GM18870 (cell line): ENCODE measurements at regions not wholly inside any gene's neighbourhood (a gene's known extent, or its start where the extent isn't known, plus 50 kb on each side); places are given as distances from the start of the nearest gene placed in this dataset.
"Not testable (repeated sequence)": the region's sequence is repeated elsewhere in the genome, so short reads cannot be mapped to it uniquely, and the experiment has no call there.

Experiments used
- ATAC-seq: cut with Tn5 transposase; IDR thresholded peaks from one replicate; pipeline ENCODE4 v1.9.1; 2021; ENCODE audit warnings: moderate library complexity; ENCODE audit not compliant: unreplicated experiment

DNA sequence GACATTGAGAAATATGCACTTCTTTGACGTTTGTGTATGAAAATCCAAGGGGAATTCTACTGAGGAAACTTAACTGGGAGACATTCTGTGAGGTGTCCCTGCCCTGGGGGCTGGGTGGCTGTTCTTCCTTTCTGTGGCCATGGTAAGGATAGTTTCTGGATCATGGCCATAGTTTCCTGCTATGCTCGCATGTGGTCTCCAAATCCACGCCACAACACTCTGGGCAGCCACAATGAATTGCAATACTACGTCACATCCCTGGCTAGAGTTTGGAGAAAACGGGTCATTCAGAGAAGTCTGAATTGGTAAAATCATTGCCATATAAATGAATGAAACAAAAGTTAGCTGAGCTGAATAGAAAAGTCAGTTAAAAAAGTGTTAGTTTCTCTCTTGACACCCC, 230.6 kb downstream of the UTRN start:
- no peak for ATAC-seq

DNA sequence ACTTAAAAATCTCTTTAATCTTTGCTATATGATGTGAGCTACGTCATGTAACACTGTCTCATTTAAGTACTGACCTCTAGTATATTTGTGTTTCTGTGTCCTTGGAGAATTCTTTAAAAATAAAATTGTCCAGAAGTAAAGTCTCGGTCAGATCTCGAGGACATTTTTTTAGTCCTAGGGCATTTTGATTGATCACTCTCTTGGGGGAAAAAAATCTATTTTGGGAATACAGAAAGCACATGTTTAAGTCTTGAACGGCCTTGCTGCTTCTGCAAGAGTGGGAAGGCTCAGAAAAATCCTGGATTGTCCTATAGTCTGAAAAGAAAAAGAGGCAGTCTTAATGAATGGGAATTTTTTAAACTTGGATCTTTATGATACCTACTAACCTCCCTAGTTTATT, 234.3 kb downstream of the UTRN start:
- no peak for ATAC-seq

DNA sequence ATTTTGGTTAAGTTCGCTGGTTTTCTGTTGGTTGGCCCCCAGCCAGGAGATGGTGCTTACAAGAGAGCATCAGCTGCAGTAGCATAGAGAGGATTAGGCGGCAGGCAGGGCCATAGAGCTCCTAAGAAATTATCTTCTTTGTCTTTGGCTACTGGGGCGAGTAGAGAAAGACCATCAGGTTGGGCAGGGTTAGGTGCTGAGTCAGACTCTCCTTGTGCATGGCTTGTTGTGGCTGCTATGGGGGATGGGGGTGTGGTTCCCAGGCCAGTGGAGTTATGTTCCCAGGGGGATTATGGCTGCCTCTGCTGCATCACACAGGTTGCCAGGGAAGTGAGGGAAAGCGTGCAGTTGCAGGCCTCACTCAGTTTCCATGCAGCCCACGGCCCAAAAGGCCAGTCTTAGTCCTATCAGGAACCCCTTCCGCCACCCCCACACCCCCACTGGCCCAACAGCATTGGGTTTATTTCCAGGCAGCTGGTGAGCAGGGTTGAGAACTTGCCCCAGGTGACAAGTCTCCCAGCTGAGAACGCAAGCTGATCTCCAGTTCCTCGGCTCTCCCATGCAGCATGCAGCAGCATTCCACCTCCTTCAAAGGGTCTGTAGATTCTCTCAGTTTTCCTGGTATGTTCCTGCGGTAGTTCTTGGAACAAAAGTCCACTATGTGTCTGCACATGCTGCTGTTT, 243.7 kb downstream of the UTRN start:
- ATAC-seq, result no peak

DNA sequence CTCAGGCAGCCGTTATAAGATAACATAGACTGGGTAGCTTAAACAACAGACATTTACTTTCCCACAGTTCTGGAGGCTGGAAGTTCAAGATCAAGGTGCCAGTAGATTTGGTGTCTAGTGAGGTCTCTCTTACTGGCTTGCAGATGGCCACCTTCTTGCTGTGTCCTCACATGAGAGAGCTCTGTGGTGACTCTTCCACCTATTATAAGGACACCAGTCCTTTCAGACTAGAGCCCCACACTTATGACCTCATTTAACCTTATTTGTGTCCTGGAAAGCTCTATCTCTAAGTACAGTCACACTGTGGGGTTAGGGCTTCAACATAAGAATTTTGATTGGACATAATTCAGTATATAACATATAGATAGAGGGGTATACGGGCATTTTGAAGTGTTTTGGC, 245.0 kb downstream of the UTRN start:
- no peak for ATAC-seq

DNA sequence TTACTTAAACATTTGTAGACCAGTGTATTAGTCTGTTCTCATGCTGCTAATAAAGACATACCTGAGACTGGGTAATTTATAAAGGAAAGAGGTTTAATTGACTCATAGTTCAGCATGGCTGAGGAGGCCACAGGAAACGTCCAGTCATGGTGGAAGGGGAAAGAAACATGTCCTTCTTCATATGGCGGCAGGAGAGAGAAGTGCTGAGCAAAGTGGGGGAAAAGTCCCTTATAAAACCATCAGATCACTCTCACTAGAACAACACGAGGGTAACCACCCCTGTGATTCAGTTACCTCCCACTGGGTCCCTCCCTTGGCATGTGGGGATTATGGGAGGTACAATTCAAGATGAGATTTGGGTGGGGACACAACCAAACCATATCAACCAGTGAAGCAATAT, 247.1 kb downstream of the UTRN start:
- ATAC-seq, result not testable (repeated sequence)

DNA sequence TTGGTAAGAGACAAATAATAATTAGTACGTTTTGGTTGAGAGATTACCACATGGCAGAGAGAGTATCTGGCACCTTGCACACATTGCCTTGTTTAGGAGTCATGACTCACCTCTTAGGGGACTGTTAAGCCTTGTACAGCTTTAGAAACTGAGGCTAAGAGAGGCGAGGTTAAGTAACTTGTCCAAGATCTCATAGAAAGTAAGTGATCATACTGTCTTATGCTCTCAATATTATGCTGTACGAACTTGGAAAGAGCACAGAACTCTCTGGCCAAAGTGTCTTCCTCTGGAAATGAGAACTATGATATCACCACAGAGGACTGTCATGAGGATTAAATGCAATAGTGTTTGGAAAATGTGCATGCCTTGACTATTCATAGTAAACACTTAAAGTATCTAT, 249.0 kb downstream of the UTRN start:
- ATAC-seq, result no peak

DNA sequence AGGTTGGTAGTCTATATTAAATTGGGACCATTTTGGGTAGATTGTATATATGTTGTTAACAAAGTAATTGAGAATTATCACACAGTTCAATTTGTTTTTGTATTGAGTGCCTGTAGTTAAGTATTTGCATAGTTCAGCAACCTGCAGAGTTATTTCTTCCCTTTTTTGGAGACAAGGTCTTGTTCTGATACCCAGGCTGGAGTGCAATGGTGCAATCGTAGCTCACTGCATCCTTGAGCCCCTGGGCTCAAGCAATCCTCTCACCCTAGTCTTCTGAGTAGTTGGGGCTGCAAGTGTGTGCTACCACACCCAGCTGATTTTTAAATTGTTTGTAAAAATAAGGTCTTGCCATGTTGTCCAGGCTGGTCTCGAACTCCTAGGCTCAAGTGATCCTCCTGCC, 250.5 kb downstream of the UTRN start:
- no peak for ATAC-seq

DNA sequence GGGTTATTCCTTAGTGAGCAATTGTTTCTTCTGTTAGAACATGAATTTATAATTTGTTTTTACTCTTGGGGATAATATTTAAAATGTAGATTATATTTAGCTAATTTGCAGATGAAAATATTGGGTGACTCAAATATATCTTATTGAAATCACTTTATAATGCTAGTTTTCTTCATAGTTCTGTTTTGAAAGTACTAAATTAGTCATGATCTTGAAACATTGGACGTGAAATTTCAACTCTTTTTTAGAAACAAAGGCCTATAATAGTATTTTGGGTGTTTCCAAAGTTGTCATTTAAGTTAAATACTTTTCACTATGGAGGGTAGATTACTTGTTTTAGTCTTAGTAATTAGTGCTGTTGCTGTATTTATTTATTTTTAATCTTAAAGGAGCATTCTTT, 250.9 kb downstream of the UTRN start:
- no peak for ATAC-seq

DNA sequence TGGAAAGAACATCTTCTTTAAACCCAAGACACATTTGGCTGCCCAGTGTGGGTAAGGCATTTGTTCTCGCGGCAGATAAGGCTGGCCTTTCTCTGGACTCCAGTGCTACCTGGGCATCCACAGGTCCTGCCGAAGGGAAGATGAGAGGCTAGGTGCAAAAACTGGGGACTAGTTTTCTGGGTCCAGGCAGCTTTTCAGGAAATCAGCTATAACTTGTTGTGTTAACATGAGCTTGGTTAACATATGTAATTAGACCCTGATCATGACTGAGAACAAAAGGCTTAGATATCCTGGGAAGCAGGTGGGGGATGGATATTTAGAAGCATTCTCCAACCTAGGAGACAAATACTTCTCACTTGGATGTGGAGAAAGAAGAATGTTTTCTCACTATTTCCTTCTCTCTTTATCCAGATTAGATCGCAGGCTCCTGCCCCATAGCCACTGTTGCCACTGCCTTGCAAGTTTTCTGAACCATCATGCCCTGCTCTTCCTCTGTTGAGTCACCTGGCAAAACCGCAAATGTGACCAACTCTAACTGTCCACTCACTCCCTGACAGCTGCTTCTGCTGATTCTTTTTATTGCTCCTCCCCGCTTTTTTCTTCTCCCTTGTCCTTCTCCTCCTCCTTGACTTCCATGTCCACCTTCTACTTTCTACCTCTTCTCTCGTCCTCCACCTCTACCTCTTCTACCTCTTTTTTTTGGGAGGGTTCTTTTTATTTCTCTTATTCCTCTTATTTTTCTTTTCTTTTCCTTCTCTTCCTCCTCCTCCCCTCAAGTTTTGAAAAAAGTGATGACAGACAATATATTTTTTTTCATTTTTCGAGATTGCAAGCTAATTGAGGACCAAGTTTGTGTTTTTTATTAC, 258.1 kb downstream of the UTRN start:
- ATAC-seq, result no peak

DNA sequence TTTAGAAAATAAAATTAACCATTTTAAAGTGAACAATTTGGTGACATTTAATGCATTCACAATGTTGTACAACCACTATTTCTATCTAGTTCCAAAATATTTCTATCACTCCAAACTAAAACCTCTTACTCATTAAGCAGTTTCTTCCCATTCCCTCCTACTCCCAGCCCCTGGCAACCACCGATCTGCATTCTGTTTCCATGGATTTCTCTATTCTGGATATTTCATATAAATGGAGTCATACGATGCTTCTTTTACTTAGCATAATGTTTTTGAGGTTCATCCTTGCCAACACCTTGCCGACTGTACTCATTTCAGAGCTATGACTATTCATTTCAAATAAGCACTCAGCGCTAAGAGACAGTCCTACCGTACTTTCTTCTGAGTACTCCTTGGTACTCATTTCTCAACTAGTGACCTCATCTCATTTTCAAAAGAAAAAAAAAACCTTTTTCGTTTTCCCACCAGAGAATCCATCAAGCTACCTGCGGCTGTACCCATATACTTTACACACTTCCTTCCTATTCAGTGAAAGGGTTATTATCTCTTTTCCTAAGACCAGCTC, 259.2 kb downstream of the UTRN start:
- ATAC-seq, result no peak

DNA sequence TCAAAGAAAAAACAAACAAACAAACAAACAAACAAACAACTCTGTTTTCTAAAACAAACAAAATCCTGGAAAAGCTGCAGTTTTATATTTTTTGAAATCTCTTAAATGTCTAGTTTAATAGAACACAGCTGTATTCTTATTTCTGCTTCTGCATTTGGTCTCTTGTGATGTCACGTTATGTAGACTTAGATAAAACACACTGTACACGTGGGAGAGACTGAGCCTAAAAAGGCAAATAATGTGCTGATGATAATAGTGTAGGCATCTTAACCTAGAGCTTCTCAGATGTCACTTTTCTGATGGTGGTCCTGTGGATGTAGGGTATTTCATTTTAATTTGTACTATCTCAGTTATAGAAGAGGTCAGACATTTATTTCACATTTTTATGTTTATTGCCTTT, 261.7 kb downstream of the UTRN start:
- ATAC-seq, result no peak

DNA sequence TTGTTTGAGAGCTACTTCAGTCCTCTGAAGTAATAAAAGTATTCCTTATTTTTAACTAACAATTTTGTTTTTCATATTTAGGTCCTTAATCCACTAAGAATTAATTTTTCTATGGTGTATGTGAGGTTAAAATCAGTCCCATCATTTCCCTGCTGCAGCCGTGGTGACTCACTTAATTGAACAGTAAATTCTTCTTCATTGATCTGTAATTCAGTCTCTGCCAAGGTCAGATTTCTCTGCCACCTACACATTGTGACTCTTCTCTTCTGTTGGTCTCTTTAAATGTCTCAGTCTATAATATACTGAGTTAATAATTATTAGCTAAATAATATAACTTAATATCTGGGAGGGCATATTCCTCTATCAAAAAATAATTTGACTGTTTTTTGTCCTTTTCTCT, 262.3 kb downstream of the UTRN start:
- no peak for ATAC-seq

DNA sequence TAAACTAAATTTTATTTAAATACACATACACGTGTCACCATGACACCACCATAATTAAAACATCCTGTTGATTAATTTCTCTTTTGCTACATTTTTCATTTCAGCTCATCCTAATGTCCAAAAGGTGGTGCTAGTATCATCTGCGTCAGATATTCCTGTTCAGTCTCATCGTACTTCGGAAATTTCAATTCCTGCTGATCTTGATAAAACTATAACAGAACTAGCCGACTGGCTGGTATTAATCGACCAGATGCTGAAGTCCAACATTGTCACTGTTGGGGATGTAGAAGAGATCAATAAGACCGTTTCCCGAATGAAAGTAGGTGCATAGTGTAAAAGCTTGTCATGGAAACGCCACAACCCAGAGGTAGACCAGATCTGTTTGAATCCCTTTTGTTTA, 263.4 kb downstream of the UTRN start:
- ATAC-seq, result no peak

DNA sequence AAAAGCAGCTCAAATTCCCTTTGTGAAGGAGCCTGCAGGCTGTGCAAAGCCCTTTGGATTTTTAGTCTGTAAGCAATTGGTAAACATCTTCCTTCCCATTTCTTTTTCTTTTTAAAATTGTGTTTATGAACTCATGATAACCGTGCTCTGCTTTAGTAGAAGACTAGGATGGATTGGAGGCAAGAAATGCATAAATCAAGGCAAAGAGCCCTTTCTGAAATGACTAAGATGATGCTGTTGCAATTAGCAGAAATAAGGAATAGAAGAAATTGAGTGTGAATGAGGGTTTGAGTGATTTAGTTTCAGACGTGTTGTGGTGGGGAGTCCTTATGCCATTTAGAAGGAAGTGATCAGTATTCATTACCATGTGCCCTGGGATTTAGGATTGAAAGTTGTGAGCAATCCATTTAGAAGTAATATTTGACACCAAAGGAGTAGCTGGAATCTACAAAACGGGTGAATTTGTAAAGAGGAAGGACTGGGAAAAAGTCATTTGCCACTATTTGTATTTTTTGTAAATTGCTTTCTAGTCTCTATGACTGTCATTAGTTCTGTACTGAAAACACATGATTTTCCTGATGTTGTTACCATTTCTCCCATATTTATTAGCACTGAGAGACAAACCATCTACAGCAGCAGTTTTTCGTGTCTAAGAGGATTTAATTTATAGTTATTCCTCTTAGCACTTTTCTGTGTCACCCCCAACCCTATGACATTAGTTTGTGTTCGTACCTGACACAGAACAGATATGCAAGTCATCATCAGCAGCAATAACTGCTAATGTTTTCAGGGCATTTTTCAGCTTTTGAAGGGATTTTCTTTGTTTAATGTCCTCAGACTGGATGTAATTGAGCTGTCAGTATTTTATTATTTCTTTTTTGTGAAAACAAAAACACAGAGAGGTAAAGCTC, 265.0 kb downstream of the UTRN start:
- ATAC-seq, result no peak

DNA sequence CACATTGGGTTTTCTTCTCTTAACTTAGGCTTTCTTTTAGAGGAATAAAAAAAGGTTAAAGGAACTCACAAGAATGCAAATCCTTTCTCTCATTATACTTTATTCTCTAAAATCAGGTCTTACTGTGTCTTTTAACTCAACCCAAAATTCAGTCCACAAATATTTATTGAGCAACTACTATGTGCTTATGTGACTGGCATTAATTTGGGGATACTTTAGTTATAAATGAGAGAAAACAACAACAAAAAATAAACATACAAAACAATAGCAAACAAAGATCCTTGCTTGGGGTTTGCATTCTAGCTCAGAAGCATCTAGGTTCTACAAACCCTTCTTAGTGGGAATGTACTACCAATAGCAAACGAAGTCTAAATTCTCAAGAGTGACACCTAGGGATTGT, 266.2 kb downstream of the UTRN start:
- no peak for ATAC-seq

DNA sequence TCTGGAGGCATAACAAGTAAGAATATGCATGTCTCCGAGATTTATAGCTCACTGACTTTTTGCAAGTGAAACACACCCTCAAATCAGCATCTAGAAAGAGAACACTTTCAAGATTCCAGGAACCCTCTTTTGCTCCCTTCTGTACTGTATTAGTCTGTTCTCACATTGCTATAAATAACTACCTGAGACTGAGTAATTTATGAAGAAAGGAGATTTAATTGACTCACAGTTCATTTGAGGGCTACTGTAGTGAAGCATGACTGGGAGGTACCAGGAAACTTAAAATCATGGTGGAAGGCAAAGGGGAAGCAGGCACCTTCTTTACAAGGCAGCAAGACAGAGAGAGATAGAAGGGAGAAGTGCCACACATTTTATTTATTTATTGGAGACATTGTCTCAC, 269.9 kb downstream of the UTRN start:
- ATAC-seq, result no peak

DNA sequence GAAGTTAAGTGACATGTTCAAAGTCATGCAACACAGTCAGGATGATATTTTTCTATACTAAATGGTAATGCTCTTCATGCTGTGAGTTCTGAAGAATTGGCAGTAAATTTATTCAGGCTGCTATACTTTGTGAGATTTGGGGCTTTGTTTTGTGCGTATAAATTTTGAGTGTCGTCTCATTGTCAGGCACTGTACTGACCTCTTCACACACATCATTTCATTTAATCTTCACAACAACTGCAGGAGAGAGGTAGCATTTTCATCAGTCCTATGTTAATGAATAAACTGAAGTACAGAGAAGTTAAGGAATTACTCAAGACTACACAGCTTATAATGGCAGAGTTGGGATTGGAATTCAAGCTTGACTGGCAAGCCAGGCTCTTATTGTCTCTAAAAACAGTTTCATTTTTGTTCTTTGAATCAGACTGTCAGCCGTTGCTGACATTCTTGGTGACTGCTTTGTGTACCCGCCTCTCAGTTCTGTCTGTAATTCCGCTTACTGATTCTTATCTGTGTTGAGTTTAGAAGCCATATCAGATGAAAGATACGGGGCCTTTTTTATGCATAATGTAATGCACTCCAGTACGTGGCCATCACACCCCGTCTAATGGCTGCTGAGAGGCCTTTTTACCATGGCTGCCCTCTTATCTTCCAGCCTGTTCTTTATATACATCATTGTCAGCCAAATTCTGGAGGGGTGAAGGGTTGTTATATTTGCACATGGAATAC, 274.9 kb downstream of the UTRN start:
- ATAC-seq, result no peak

DNA sequence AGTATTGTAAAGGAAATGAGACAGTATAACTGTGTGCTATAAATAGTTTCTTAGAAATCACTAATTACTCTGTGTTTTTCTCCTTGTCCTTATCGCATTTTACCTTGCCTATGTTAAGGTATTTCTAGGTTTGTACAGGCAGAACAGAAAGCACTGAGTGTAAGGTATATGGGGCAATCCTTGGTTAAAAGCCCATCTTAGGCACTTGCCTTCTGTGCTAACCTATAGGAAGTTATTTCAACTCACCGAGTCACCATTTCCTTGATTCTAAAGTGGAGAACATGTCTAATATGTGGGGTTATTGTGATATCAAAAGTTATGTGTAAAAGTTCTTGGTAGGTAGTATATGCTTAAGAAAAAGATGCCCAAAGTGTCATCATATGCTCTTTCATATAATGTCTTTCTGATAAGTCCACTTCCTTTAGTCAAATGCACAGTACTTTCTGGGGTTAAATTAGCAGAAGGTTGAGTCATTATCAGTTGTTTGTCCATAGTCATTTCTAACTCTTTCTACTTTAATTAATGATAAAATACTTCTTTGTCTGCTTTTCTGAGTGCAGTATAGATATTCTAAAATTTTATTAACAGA, 276.4 kb downstream of the UTRN start:
- ATAC-seq, result no peak

DNA sequence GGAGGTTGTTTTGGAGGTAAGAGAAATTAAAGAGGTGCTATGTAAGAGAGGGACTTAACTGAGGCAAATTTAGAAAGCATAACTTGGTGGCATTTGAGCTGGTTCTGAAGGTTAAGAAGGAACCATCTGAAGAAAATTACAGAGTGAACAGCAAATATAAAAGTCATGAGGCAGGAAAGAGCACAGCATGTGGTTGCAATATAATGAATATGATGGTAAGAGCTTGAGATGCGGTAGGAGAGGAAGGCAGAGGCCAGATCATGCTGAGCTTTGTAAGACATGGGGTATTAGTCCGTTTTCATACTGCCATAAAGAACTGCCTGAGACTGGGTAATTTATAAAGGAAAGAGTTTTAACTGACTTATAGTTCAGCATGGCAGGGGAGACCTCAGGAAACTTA, 279.1 kb downstream of the UTRN start:
- no peak for ATAC-seq
